Suprapubic skin (tissue), 4 donors: ENCODE measurements at regions not wholly inside any gene's neighbourhood (a gene's known extent, or its start where the extent isn't known, plus 50 kb on each side); places are given as distances from the start of the nearest gene placed in this dataset.

ENCODE experiments used
- DNase-seq, 2 donors: peaks; one replicate each; pipeline ENCODE4 v3.0.0-alpha.2; 2019; ENCODE audit warnings: low spot score in 2 of 2
- H3K27ac ChIP-seq: fragments of 200-600 bp; sonication (generic); one replicate; pipeline ENCODE4 v1.5.1; 2019
- H3K27me3 ChIP-seq: fragments of 200-600 bp; sonication (generic); one replicate; pipeline ENCODE4 v1.5.1; 2019
- H3K36me3 ChIP-seq: fragments of 200-600 bp; sonication (generic); one replicate; pipeline ENCODE4 v1.5.1; 2019
- H3K4me1 ChIP-seq: fragments of 200-600 bp; sonication (generic); one replicate; pipeline ENCODE4 v1.5.1; 2019
- H3K4me3 ChIP-seq: fragments of 200-600 bp; sonication (generic); one replicate; pipeline ENCODE4 v1.5.1; 2019; ENCODE audit warnings: mild to moderate bottlenecking
- H3K9me3 ChIP-seq: fragments of 200-600 bp; sonication (generic); one replicate; pipeline ENCODE4 v1.5.1; 2019
- CTCF ChIP-seq, 2 donors: fragments of 200-600 bp in 1 of 2; fragments of 450-650 bp in 1 of 2; sonication (generic) in 1 of 2; IDR thresholded peaks; one replicate each; pipeline ENCODE4 v1.5.1; 2016 to 2019; ENCODE audit warnings: antibody characterized with exemption in 2 of 2, mild to moderate bottlenecking in 1 of 2, moderate library complexity in 1 of 2
- EP300 ChIP-seq: sonication (generic); formaldehyde crosslinking; IDR thresholded peaks from one replicate; pipeline ENCODE4 v1.6.1; 2017; ENCODE audit warnings: antibody characterized with exemption
- POLR2A ChIP-seq, 2 donors: fragments of 450-650 bp; IDR thresholded peaks; one replicate each; pipeline ENCODE4 v1.6.1; 2017; ENCODE audit warnings: antibody characterized with exemption in 2 of 2, mild to moderate bottlenecking in 2 of 2, moderate library complexity in 2 of 2
- POLR2AphosphoS5 ChIP-seq, 3 donors: sonication (generic); formaldehyde crosslinking; IDR thresholded peaks; one replicate each; pipeline ENCODE4 v1.6.1; 2017; ENCODE audit warnings: antibody characterized with exemption in 3 of 3
- WGBS: methylation state at CpG from one replicate; pipeline ENCODE4 v1.1.5; 2018; 5-methylcytosine and 5-hydroxymethylcytosine counted together

DNA sequence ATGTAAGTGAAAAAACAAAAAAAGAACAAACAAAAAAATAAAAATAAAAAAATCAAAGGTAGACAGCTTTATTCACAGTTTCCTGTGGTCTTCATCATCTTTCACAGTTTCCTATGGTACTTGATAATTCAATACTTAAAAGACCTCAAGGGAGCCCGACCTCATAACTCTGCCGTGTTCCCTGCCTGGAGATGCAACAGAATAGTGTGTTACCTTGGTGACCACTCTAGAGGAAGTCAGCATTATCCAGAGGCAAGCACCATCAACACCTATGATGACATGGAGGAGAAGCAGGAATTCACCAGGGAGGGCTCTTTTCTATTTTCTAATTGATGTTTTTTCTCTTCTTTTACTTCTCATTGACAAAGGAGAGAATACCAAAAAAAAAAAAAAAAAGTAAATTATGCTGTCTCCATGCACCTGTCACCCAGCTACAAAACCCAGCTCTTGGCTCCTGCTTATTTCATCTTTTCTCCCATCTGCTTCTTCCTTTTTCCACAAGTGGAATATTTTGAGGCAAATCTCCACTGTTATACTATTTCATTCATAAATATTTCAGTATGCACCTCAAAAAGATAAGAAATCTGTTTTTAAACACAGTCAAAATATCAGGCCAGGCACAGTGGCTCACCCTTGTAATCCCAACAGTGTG is 95.8 kb upstream of the STXBP5 start:
- H3K36me3 ChIP-seq = no peaks in the 10 kb centered on the region
- 71% methylated on average over 2 of the region's 2 CpGs for WGBS
- TF ChIP-seq POLR2AphosphoS5 (IDR thresholded peaks at IDR 0.05) (no peak), POLR2A (IDR thresholded peaks at IDR 0.05) (no peak), EP300 (no peak), CTCF (IDR thresholded peaks at IDR 0.05) (no peak)
- no peaks in the 10 kb centered on the region for H3K4me1 ChIP-seq
- no peak overlapping the region for H3K4me3 ChIP-seq
- DNase-seq = no peak
- H3K9me3 ChIP-seq = no peaks in the 10 kb centered on the region
- H3K27ac ChIP-seq = no peak overlapping the region
- no peaks in the 10 kb centered on the region for H3K27me3 ChIP-seq

- DNase-seq = no peak
- Histone ChIP-seq H3K4me3 (no peak overlapping the region), H3K9me3 (no peaks in the 10 kb centered on the region), H3K36me3 (no peaks in the 10 kb centered on the region), H3K27me3 (no peaks in the 10 kb centered on the region), H3K4me1 (no peaks in the 10 kb centered on the region), H3K27ac (no peak overlapping the region)
- WGBS = 69% methylated on average over 4 of the region's 4 CpGs
- no peak for TF ChIP-seq POLR2A (IDR thresholded peaks at IDR 0.05)
- TF ChIP-seq CTCF (IDR thresholded peaks at IDR 0.05) = no peak
- no peak for TF ChIP-seq POLR2AphosphoS5 (IDR thresholded peaks at IDR 0.05)
- TF ChIP-seq EP300 = no peak
These were observed 94.5 kb upstream of the STXBP5 start for GRCh38 chr6:147109707-147110106.

DNA sequence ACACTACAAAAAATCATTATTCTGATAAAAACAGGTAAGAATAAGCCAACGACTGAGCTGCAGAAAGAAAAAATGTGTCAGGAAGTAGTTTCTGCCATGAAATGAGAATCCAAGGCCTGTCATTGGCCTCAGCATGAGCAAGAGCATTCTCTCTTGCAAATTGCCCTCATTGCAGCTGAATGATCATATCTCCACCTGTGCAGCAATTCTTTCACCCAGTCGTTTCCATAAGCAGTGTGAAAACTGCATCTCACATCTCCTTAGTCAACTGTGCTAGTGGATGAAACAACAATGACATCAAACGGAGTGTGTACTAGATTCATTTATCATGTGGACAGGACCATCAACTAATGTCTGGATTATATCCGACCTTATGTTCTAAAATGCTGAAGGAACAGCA is 88.2 kb upstream of the STXBP5 start:
- Histone ChIP-seq H3K4me3 (no peak overlapping the region), H3K36me3 (no peaks in the 10 kb centered on the region), H3K9me3 (no peaks in the 10 kb centered on the region), H3K27ac (no peak overlapping the region), H3K27me3 (no peaks in the 10 kb centered on the region), H3K4me1 (no peaks in the 10 kb centered on the region)
- 81% methylated on average over 4 of the region's 4 CpGs for WGBS
- DNase-seq = no peak
- TF ChIP-seq EP300 (no peak), CTCF (IDR thresholded peaks at IDR 0.05) (no peak), POLR2AphosphoS5 (IDR thresholded peaks at IDR 0.05) (no peak)

DNA sequence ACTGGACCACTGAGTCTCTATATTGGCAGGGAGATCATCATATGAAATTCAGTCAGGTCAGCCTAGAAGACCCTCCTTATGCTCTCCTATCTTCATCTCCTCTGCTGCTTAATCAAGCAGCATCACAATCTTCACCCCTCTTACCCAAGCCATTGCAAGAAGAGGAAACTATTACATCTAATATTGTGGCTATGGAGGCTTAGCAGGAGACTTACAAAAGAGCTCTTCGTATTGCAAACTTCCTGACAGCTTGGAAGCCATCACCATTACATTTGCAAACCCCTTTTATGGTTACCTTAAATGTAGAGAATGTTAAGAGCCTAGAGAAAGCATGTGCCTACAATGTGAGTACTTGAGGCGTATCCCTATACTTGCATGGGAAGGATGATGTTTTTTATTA is 87.2 kb upstream of the STXBP5 start:
- Histone ChIP-seq H3K36me3 (no peaks in the 10 kb centered on the region), H3K4me1 (no peaks in the 10 kb centered on the region), H3K27me3 (no peaks in the 10 kb centered on the region), H3K4me3 (no peak overlapping the region), H3K9me3 (no peaks in the 10 kb centered on the region), H3K27ac (no peak overlapping the region)
- 81% methylated on average over 2 of the region's 2 CpGs for WGBS
- TF ChIP-seq POLR2A (IDR thresholded peaks at IDR 0.05) (no peak), CTCF (IDR thresholded peaks at IDR 0.05) (no peak), EP300 (no peak), POLR2AphosphoS5 (IDR thresholded peaks at IDR 0.05) (no peak)
- no peak for DNase-seq

DNA sequence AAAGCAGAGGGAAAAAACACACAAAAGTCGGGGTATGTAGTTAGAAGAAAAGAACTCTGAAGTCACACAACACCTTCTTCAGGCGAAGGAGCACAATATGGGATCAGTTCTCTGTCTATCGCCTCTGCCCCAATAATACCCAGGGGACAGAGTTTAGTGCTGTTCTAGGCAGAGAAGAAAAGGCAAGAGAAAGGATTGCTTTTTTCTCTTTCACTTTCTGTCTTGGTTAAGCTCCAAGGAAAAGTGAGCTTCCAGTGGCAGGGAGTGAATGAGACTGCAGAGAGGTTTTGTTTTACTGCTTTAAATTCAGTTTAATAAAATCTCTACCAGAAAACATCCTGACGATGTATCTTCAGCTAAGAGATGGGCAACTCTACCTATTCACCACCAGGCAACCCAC is 86.6 kb upstream of the STXBP5 start:
- WGBS = 74% methylated on average over 4 of the region's 4 CpGs
- Histone ChIP-seq H3K27ac (no peak overlapping the region), H3K27me3 (no peaks in the 10 kb centered on the region), H3K9me3 (no peaks in the 10 kb centered on the region), H3K4me1 (no peaks in the 10 kb centered on the region), H3K4me3 (no peak overlapping the region), H3K36me3 (no peaks in the 10 kb centered on the region)
- DNase-seq = no peak
- TF ChIP-seq CTCF (IDR thresholded peaks at IDR 0.05) = no peak
- TF ChIP-seq POLR2A (IDR thresholded peaks at IDR 0.05) = no peak
- no peak for TF ChIP-seq EP300
- no peak for TF ChIP-seq POLR2AphosphoS5 (IDR thresholded peaks at IDR 0.05)
